Osteoblast (primary cell): ENCODE measurements at regions not wholly inside any gene's neighbourhood (a gene's known extent, or its start where the extent isn't known, plus 50 kb on each side); places are given as distances from the start of the nearest gene placed in this dataset.

Source experiments
- DNase-seq: peaks from one replicate; pipeline ENCODE4 v3.0.0; 2011; ENCODE audit warnings: low spot score, mixed read lengths; ENCODE audit not compliant: insufficient read length; ENCODE audit errors: missing footprints
- H2AFZ ChIP-seq: 2 replicates; pipeline ENCODE4 v1.6.0; 2011; ENCODE audit warnings: mild to moderate bottlenecking, low read length
- H3K27ac ChIP-seq: 2 replicates; pipeline ENCODE4 v1.5.1; 2011; ENCODE audit warnings: mild to moderate bottlenecking, low read depth, low read length, moderate library complexity
- H3K27me3 ChIP-seq: 2 replicates; pipeline ENCODE4 v1.6.0; 2012; ENCODE audit warnings: mild to moderate bottlenecking, control low read depth, inconsistent platforms, low read length, moderate library complexity; ENCODE audit not compliant: insufficient read depth
- H3K36me3 ChIP-seq: 2 replicates; pipeline ENCODE4 v1.5.1; 2011; ENCODE audit warnings: mild to moderate bottlenecking, low read length, control low read depth, moderate library complexity; ENCODE audit not compliant: insufficient read depth
- H3K4me1 ChIP-seq: 2 replicates; pipeline ENCODE4 v1.5.1; 2011; ENCODE audit warnings: mild to moderate bottlenecking, low read length, control low read depth, moderate library complexity; ENCODE audit not compliant: insufficient read depth
- H3K4me2 ChIP-seq: 2 replicates; pipeline ENCODE4 v1.6.0; 2011; ENCODE audit warnings: mild to moderate bottlenecking, low read length; ENCODE audit not compliant: insufficient read depth
- H3K4me3 ChIP-seq: fragments of 200-600 bp; sonication (generic); 3 replicates; pipeline ENCODE4 v1.5.1; 2012; ENCODE audit warnings: mild to moderate bottlenecking, low read length, inconsistent platforms; ENCODE audit not compliant: insufficient read depth
- H3K79me2 ChIP-seq: 2 replicates; pipeline ENCODE4 v1.6.0; 2012; ENCODE audit warnings: mild to moderate bottlenecking, low read length, control low read depth, inconsistent platforms; ENCODE audit not compliant: insufficient read depth
- H3K9me3 ChIP-seq: 2 replicates; pipeline ENCODE4 v1.5.1; 2011; ENCODE audit warnings: low read depth, low read length, control low read depth
- H4K20me1 ChIP-seq: 2 replicates; pipeline ENCODE4 v1.6.0; 2012; ENCODE audit warnings: mild to moderate bottlenecking, low read length, control low read depth; ENCODE audit not compliant: insufficient read depth
- TF ChIP-seq, protein P1 (sequence below): IDR thresholded peaks from 2 replicates; pipeline ENCODE4 v1.5.1; 2011; ENCODE audit warnings: mild to moderate bottlenecking, low read depth, low read length, moderate library complexity; ENCODE audit errors: extremely low read depth

- H3K27me3 ChIP-seq = no peaks in the 10 kb centered on the region
- no peak for DNase-seq
- no peaks in the 10 kb centered on the region for H3K79me2 ChIP-seq
- no peak overlapping the region for H3K27ac ChIP-seq
- H3K36me3 ChIP-seq = no peaks in the 10 kb centered on the region
- H2AFZ ChIP-seq = no peak overlapping the region
- H3K4me2 ChIP-seq = no peak overlapping the region
- TF ChIP-seq, protein P1, sequence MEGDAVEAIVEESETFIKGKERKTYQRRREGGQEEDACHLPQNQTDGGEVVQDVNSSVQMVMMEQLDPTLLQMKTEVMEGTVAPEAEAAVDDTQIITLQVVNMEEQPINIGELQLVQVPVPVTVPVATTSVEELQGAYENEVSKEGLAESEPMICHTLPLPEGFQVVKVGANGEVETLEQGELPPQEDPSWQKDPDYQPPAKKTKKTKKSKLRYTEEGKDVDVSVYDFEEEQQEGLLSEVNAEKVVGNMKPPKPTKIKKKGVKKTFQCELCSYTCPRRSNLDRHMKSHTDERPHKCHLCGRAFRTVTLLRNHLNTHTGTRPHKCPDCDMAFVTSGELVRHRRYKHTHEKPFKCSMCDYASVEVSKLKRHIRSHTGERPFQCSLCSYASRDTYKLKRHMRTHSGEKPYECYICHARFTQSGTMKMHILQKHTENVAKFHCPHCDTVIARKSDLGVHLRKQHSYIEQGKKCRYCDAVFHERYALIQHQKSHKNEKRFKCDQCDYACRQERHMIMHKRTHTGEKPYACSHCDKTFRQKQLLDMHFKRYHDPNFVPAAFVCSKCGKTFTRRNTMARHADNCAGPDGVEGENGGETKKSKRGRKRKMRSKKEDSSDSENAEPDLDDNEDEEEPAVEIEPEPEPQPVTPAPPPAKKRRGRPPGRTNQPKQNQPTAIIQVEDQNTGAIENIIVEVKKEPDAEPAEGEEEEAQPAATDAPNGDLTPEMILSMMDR = no peak
- no peaks in the 10 kb centered on the region for H4K20me1 ChIP-seq
- H3K9me3 ChIP-seq = no peaks in the 10 kb centered on the region
- no peaks in the 10 kb centered on the region for H3K4me1 ChIP-seq
- no peak overlapping the region for H3K4me3 ChIP-seq
Observed at GRCh38 chr1:191662746-191663145, 495.5 kb upstream of the RGS18 start.

- H3K9me3 ChIP-seq = no peaks in the 10 kb centered on the region
- no peaks in the 10 kb centered on the region for H3K36me3 ChIP-seq
- no peak overlapping the region for H3K27ac ChIP-seq
- no peaks in the 10 kb centered on the region for H4K20me1 ChIP-seq
- TF ChIP-seq, protein P1 = no peak
- DNase-seq = no peak
- no peak overlapping the region for H3K4me2 ChIP-seq
- H3K4me1 ChIP-seq = no peaks in the 10 kb centered on the region
- no peaks in the 10 kb centered on the region for H3K27me3 ChIP-seq
- H3K4me3 ChIP-seq = no peak overlapping the region
- H3K79me2 ChIP-seq = no peaks in the 10 kb centered on the region
- no peak overlapping the region for H2AFZ ChIP-seq
Observed at GRCh38 chr1:191668525-191668924, 489.7 kb upstream of the RGS18 start.

- Histone ChIP-seq H3K9me3 (no peaks in the 10 kb centered on the region), H3K4me1 (no peaks in the 10 kb centered on the region), H3K36me3 (no peaks in the 10 kb centered on the region), H3K4me2 (no peak overlapping the region), H3K27me3 (no peaks in the 10 kb centered on the region), H4K20me1 (no peaks in the 10 kb centered on the region), H3K27ac (no peak overlapping the region), H2AFZ (no peak overlapping the region), H3K4me3 (no peak overlapping the region), H3K79me2 (no peaks in the 10 kb centered on the region)
- DNase-seq = no peak
- TF ChIP-seq, protein P1 = no peak
Observed at GRCh38 chr1:191669629-191670028, 488.6 kb upstream of the RGS18 start.

DNA sequence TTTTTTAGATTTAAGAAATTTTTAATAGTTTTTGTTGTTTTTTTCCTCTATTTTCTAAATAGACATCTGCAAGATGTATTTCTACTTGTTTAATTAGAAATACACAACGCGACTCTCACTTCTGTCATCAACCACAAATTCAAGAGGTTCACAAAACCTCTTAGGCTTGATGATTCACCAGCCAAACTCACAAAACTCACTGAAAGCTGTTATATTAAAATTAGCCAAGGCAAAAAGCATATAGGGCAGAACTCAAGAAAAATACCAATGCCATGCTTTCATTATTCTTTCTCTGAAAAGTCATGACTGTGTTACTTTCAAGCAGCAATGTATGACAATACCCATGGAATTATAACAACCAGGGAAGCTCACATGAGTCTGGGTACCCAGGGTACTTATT, 487.0 kb upstream of the RGS18 start:
- no peaks in the 10 kb centered on the region for H3K9me3 ChIP-seq
- H2AFZ ChIP-seq = no peak overlapping the region
- no peaks in the 10 kb centered on the region for H3K27me3 ChIP-seq
- no peaks in the 10 kb centered on the region for H3K4me1 ChIP-seq
- H3K27ac ChIP-seq = no peak overlapping the region
- H3K4me3 ChIP-seq = no peak overlapping the region
- no peak for DNase-seq
- H4K20me1 ChIP-seq = no peaks in the 10 kb centered on the region
- no peak overlapping the region for H3K4me2 ChIP-seq
- H3K36me3 ChIP-seq = no peaks in the 10 kb centered on the region
- H3K79me2 ChIP-seq = no peaks in the 10 kb centered on the region
- TF ChIP-seq, protein P1 = no peak
